Neural cell (in vitro differentiated cells): ENCODE measurements at regions not wholly inside any gene's neighbourhood (a gene's known extent, or its start where the extent isn't known, plus 50 kb on each side); places are given as distances from the start of the nearest gene placed in this dataset.

Experiments used
- CTCF ChIP-seq: fragments of 450-650 bp; IDR thresholded peaks from 2 replicates; pipeline ENCODE4 v1.5.1; 2014; ENCODE audit warnings: antibody characterized with exemption, mild to moderate bottlenecking, moderate library complexity; ENCODE audit not compliant: poor library complexity, severe bottlenecking
- EZH2 ChIP-seq: fragments of 200-600, 300-800 bp; shearing (Covaris generic), sonication (generic); IDR thresholded peaks from 2 replicates; pipeline ENCODE4 v1.6.1; 2014; ENCODE audit warnings: antibody characterized with exemption, low read length, borderline replicate concordance, mild to moderate bottlenecking; ENCODE audit not compliant: insufficient read depth, poor library complexity, severe bottlenecking
- SMC3 ChIP-seq: fragments of 450-650 bp; conservative IDR thresholded peaks from 2 replicates; pipeline ENCODE4 v1.6.1; 2014; ENCODE audit warnings: antibody characterized with exemption, mild to moderate bottlenecking, moderate library complexity; ENCODE audit not compliant: poor library complexity

GRCh38 chr12:3367750-3368444 lies 123.1 kb upstream of the PRMT8 start:
- TF ChIP-seq EZH2 = no peak
- no peak for TF ChIP-seq CTCF
- TF ChIP-seq SMC3 = no peak
